ENCODE measurements at regions not wholly inside any gene's neighbourhood (a gene's known extent, or its start where the extent isn't known, plus 50 kb on each side); places are given as distances from the start of the nearest gene placed in this dataset.

DNA sequence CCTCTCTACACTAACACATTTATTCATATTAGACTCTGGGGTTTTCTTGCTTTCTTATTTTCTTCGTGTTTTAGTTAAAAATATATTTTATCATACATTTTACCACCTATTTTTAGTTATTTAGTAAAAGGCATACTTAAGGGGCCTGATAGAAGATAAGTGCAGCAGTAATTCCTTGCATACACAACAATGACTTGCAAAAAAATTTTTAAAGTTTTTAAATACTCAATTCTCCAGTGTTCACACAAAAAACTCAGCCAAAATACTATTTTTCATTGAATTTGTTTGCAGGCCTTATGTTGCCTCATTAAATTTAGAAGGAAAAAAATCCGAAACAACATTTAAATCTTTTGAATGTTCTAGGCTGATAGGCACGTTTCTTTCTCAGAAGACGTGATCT, 2431.7 kb downstream of the PCDH9 start:
- TF ChIP-seq, protein P1, sequence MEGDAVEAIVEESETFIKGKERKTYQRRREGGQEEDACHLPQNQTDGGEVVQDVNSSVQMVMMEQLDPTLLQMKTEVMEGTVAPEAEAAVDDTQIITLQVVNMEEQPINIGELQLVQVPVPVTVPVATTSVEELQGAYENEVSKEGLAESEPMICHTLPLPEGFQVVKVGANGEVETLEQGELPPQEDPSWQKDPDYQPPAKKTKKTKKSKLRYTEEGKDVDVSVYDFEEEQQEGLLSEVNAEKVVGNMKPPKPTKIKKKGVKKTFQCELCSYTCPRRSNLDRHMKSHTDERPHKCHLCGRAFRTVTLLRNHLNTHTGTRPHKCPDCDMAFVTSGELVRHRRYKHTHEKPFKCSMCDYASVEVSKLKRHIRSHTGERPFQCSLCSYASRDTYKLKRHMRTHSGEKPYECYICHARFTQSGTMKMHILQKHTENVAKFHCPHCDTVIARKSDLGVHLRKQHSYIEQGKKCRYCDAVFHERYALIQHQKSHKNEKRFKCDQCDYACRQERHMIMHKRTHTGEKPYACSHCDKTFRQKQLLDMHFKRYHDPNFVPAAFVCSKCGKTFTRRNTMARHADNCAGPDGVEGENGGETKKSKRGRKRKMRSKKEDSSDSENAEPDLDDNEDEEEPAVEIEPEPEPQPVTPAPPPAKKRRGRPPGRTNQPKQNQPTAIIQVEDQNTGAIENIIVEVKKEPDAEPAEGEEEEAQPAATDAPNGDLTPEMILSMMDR (IDR thresholded peaks at IDR 0.05; ENCODE audit: low read depth, low read length), result no peak
- DNase-seq (ENCODE audit: extremely low read depth, low read depth), result no peak

DNA sequence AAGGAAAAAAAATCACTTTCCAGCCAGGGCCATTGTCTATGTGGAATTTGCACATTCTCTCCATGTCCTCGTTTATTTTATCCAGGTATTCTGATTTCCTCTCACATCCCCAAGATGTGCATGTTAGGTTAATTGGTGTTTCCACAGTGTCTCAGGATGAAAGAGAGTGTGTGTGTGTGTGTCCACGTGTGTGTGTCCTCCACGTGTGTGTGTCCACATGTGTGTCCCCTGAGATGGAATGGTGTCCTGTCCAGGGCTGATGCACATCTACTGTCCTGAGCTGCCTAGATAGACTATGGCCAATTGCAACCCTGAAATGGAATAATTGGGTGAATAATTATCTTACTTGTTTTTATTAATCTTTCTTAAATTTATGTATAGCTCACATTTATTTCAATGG, 2436.5 kb downstream of the PCDH9 start:
- DNase-seq (ENCODE audit: extremely low read depth, low read depth), result no peak
- TF ChIP-seq, protein P1 (IDR thresholded peaks at IDR 0.05; ENCODE audit: low read depth, low read length), result no peak

DNA sequence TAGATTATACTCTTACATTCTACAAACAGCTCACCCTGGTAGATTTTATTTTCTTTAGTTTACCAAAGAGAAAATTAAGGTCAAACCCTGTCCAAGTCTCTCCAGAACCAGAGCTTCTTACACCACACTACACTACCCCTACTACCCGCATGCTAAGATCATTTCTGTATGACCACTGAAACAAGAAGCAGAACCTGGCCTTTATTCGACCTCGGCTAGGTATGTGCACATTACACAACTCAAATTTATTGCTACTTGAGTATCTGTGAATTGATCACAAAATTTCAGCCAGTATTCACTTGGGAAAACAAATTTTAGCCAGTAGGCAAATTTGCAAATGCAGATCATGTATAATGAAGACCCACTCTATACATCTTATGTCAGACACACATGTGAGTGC, 2437.0 kb downstream of the PCDH9 start:
- TF ChIP-seq, protein P1 (IDR thresholded peaks at IDR 0.05; ENCODE audit: low read depth, low read length), result no peak
- DNase-seq (ENCODE audit: extremely low read depth, low read depth), result no peak

DNA sequence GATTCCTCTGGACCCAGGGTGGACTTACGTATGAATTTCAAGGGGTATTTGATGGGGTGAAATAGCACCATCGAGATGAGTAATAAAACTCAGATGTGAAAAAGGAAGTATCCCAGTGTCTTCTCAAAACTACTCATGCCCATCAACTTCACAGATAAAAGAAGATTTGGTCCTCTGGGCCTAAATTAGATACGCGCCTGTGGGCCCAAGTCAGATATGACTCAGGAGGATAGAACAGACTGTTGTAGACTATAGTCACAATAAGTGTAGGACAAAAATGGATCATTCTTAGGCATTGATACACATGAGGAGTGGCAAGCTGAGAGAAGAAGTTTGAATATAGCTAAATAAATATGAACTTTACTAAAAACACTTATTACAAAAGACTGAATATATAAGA, 2438.8 kb downstream of the PCDH9 start:
- TF ChIP-seq, protein P1 (IDR thresholded peaks at IDR 0.05; ENCODE audit: low read depth, low read length), result no peak
- DNase-seq (ENCODE audit: extremely low read depth, low read depth), result no peak

DNA sequence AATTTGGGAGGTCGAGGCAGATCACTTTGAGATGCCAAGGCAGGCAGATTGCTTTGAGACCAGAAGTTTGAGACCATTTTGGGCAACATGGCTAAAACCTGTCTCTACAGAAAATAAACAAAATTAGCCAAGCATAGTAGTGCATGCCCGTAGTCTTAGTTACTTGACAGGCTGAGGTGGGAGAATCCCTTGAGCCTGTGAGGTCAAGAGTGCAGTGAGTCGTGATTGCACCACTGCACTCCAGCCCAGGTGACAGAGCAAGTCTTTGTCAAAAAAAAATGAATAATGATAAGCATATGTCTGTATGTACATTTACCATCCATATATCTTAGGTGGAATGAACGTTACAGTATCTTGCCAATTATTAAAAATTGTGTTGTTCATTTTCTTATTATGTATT, 2447.7 kb downstream of the PCDH9 start:
- no peak for DNase-seq (ENCODE audit: extremely low read depth, low read depth)
- TF ChIP-seq, protein P1 (IDR thresholded peaks at IDR 0.05; ENCODE audit: low read depth, low read length), result no peak

DNA sequence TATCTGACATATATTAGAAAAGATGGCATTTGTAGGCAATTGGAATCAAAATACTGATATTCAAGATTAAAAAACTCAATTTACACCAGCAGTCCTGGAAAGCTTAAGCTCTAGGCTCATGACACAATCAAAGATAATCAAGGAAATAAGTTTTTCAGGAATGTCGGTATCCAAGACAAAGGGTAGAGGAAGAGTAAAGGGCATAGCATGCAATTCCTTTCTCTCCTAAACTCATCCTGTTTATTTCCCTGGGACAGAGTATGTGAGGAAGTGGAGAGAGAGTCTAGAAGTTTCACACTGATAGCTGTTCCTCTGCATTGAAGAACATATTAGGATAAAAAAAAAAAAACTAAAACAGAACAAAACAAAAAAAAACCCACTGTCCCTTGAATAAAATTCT, 2452.1 kb downstream of the PCDH9 start:
- TF ChIP-seq, protein P1 (IDR thresholded peaks at IDR 0.05; ENCODE audit: low read depth, low read length), result no peak

DNA sequence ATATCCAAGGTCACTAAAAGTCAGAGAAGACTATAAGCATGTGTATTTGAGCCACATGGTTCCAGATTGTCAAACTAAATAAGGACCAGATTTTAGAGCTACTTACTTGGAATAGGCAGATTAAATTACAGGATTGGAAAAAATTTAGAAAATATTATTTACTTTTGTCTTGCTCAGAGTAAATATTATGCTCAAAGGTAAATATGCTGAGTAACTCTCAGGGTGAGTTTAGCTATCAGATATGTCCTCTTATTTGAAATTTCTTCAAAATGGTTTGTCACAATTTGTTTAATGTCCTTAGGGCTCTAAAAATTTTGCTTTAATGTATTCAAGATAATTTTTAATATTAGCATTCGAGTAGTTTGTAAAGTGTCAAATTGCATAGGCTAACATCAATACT, 2455.2 kb downstream of the PCDH9 start:
- TF ChIP-seq, protein P1 (IDR thresholded peaks at IDR 0.05; ENCODE audit: low read depth, low read length), result no peak
- DNase-seq (ENCODE audit: extremely low read depth, low read depth), result no peak

More for the DNA sequence above, 2452.1 kb downstream of the PCDH9 start:
- no peak for DNase-seq (ENCODE audit: extremely low read depth, low read depth)

Measured in AG09319 (cell line).